ENCODE measurements at regions not wholly inside any gene's neighbourhood (a gene's known extent, or its start where the extent isn't known, plus 50 kb on each side); places are given as distances from the start of the nearest gene placed in this dataset.
"Not testable (repeated sequence)": the region's sequence is repeated elsewhere in the genome, so short reads cannot be mapped to it uniquely, and the experiment has no call there.

- no peak for DNase-seq
Observed at GRCh38 chr5:117680426-117680825, 1105.8 kb upstream of the SEMA6A start.

- no peak for DNase-seq
Observed at GRCh38 chr5:117679046-117679445, 1104.4 kb upstream of the SEMA6A start.

DNA sequence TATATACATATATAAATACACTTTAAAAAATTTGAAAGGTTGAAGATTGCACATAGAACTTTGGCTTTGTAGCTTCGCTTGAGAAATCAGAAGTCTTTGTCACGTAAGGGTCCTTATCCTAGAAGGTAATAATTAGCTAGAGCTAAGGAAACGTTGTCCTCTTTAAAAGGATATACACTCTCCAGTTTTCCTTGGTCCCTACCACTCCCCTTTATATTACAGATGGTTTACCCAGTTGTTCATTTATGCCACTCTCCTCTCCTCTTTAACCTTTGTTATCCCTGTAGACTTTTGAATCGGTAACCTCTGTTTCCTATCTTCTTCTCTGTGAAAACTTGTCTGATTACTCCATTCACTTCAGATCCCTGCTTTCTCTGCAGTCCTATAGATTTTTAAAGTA, 1101.0 kb upstream of the SEMA6A start:
- DNase-seq = no peak

DNA sequence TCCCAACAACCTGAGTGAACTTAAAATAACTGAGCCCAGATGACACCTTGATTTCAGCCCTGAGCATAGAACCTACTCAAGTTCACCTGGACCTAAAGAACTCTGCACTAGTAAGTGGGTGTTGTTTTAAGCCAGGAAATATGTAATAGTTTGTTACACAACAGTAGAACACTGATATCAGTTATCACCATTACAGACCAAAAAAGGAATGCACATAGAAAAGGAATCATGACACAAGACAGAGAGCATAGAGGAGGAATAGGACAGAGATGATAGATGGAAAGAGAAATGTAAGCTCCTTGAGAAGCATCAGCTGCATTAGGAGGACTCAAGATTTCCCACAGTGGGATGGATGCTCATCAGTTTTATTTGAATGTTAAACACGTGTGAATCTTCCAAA, 1096.9 kb upstream of the SEMA6A start:
- no peak for DNase-seq

- no peak for DNase-seq
Observed at GRCh38 chr5:117667105-117667504, 1092.5 kb upstream of the SEMA6A start.

- no peak for DNase-seq
Observed at GRCh38 chr5:117665121-117665520, 1090.5 kb upstream of the SEMA6A start.

GRCh38 chr5:117662361-117662760, 1087.7 kb upstream of the SEMA6A start:
- DNase-seq = no peak

DNA sequence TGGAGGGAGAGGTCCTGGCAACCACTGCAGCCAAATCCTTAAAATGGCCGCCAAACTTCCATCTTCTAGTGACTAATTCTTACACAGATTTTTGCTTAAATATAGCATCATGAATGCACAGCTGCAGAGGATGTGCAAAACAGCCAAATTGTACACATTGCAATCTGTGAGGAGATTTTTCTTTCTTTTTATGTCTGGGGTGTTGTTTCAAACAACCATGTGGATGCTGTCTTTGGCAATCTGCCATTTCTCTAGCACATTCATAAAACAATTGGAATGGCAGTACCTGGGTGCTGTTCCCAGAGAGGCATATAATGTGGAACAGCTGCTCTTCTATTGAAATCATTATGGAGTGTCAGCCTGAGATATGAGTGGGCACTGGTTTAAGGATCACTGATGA, 1082.9 kb upstream of the SEMA6A start:
- no peak for DNase-seq

GRCh38 chr5:117652958-117653280, 1078.3 kb upstream of the SEMA6A start:
- DNase-seq = no peak

DNA sequence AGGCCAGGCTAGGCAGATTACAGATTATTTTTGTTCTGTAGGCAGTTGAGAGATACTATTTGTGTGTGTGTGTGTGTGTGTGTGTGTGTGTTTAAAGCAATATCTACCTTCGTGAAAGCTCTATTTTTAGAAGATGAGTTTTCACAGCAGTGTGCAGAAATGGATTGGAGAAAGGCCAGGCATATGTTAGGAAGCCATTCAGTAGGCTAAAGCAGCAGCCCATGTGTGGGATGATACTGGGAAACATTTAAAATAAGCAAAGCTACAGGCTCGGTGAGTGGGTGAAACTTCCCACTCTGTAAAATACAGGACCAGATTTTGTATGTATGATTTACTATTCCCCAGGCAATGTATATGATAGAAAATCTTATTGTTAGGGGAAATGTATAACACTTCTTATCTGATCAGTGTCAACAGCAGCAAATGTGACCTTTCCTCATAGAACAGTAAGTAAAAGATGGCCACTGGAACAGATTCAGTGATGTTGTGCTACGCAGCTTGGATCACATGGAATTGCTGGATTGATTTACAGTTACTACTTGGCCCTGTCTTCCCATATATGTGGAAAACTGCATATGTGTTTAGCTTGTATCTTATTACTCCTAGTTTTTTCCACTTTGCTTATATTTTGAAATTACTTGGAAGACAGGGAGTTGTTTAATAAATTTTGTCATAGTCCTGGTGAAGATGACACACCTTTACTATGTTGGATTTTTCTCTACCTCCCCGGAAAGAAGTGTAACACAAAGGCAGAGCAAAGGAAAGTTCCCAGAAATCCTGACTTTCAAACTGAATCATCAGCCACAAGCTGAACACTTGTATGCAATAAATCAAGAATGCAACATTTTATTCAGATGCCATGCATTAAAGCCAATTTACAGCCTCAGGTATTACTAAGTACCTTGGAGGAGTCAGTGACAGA, 1077.7 kb upstream of the SEMA6A start:
- no peak for DNase-seq

- no peak for DNase-seq
Observed at GRCh38 chr5:117649821-117650220, 1075.2 kb upstream of the SEMA6A start.

DNA sequence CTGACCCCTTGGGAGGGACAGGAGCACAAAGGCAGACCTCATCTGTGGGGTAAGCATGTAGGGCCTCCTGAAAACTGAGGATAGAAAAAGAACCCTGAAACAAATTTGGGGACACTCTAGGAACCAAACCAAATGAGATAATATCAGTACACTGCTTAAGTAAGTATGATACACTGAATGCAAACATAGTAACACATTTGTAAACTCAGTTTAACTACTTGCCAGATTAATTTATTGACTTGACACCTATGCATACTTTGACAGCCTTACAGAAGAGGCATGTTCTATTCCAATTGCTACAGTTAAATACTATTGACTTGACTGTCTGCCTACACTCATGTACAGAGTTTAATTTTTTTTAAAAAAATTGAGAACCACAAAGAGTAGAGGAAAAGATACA, 1070.8 kb upstream of the SEMA6A start:
- DNase-seq = no peak

- no peak for DNase-seq
Observed at GRCh38 chr5:117638581-117638980, 1064.0 kb upstream of the SEMA6A start.

- no peak for DNase-seq
Observed at GRCh38 chr5:117633093-117633492, 1058.5 kb upstream of the SEMA6A start.

DNA sequence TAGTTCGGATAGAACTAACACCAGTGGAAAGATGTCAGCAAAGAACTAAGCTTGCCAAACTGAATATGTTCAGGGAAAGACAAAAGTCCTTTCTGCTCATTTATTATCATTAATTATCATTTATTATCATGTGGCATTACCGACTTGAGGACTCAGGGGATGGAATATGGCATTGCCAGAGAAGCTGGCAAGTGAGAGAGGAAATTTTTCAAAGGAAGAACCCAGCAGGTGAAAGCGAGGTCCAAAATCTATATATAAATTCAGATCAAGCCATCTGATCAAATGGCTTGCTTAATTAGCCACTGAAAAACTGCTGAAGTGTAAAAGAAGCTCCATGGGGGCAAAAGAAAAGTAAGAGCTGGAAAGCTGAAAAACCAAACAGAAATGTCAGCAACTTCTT, 1049.6 kb upstream of the SEMA6A start:
- DNase-seq = no peak

- no peak for DNase-seq
Observed at GRCh38 chr5:117623042-117623805, 1048.6 kb upstream of the SEMA6A start.

GRCh38 chr5:117621921-117622320, 1047.3 kb upstream of the SEMA6A start:
- no peak for DNase-seq

- no peak for DNase-seq
Observed at GRCh38 chr5:117615226-117615625, 1040.6 kb upstream of the SEMA6A start.

GRCh38 chr5:117614408-117614807, 1039.8 kb upstream of the SEMA6A start:
- no peak for DNase-seq

GRCh38 chr5:117604845-117605244, 1030.2 kb upstream of the SEMA6A start:
- DNase-seq = no peak

- DNase-seq = not testable (repeated sequence)
Observed at GRCh38 chr5:117599811-117600210, 1025.2 kb upstream of the SEMA6A start.

DNA sequence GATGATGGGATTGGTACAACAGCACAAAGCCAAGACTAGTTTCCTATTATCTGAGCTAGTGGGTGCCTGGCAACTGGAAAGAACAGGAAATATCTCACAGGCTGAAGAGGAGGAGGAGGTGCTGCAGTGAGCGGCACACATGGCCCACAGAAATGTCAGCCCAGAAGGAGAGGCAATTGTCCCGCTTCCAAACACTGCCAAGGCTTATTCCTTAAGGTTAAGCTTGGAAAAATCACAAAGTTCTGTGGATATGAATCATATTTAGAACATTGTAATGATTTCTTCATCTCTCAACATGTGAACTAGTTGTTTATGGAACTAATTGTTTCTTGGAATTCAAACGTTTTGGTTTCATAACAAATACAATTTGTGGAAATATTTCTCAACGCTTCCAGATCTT, 1019.5 kb upstream of the SEMA6A start:
- no peak for DNase-seq

DNA sequence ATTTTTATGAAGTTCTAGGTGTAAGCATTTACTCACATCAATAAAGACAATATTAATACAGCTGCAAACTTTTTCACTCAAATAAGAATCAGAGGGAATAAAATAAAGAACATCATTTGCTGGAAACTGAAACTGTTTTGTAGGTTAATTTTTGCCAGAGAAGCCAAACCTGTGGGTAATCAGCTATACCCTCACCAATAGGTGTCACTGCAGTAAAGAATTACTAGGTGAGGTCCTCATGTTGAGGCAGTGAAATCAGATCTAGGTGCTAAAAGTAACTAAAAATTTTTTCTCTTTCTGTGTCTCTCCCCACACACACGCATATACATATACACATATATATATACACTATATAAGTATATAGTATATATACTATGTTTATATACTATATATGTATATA, 1016.3 kb upstream of the SEMA6A start:
- DNase-seq = no peak

DNA sequence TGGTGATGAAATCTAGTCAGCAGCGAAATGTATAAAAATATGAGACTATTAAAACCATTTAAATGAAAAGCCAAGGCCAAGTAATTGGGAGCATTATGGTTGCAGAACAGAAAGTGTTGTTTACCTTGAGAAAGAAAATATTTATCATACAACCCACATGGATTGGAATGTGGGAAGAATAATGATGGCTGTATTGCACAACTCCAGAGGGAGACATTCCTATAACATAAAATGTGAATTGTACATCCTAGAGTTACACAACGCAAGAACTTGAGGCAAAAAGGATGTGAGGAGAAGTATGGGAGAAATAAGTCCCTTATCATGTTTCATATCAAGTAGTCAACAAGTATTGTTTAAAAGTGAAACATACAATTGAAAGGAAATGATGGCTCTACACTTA, 1014.0 kb upstream of the SEMA6A start:
- no peak for DNase-seq

Data from stimulated activated CD4-positive, alpha-beta T cell treated with anti-CD3 and anti-CD28 coated beads, Interleukin-4, amount 100 ng/mL, for 4 hours (primary cell).